Duodenal mucosa (tissue), 2 donors: ENCODE measurements at regions not wholly inside any gene's neighbourhood (a gene's known extent, or its start where the extent isn't known, plus 50 kb on each side); places are given as distances from the start of the nearest gene placed in this dataset.

Source experiments
- H3K27ac ChIP-seq: one replicate; pipeline ENCODE4 v1.7.0; 2013; ENCODE audit warnings: low read depth, low read length
- H3K27me3 ChIP-seq, 2 donors: one replicate each; pipeline ENCODE4 v1.7.0; 2013; ENCODE audit warnings: low read length in 2 of 2, control low read depth in 1 of 2; ENCODE audit not compliant: insufficient read depth in 2 of 2, control insufficient read depth in 1 of 2
- H3K36me3 ChIP-seq, 2 donors: one replicate each; pipeline ENCODE4 v1.7.0; 2013; ENCODE audit warnings: low read length in 2 of 2, control low read depth in 1 of 2; ENCODE audit not compliant: insufficient read depth in 2 of 2, control insufficient read depth in 1 of 2
- H3K4me1 ChIP-seq, 2 donors: one replicate each; pipeline ENCODE4 v1.7.0; 2013; ENCODE audit warnings: low read length in 2 of 2, control low read depth in 1 of 2; ENCODE audit not compliant: insufficient read depth in 2 of 2, control insufficient read depth in 1 of 2
- H3K4me3 ChIP-seq, 2 donors: one replicate each; pipeline ENCODE4 v1.7.0; 2013; ENCODE audit warnings: low read length in 2 of 2, low read depth in 1 of 2
- H3K9ac ChIP-seq, 2 donors: one replicate each; pipeline ENCODE4 v1.7.0; 2013; ENCODE audit warnings: low read length in 2 of 2, low read depth in 1 of 2
- H3K9me3 ChIP-seq, 2 donors: one replicate each; pipeline ENCODE4 v1.7.0; 2013; ENCODE audit warnings: low read length in 2 of 2, control low read depth in 1 of 2; ENCODE audit not compliant: control insufficient read depth in 1 of 2

DNA sequence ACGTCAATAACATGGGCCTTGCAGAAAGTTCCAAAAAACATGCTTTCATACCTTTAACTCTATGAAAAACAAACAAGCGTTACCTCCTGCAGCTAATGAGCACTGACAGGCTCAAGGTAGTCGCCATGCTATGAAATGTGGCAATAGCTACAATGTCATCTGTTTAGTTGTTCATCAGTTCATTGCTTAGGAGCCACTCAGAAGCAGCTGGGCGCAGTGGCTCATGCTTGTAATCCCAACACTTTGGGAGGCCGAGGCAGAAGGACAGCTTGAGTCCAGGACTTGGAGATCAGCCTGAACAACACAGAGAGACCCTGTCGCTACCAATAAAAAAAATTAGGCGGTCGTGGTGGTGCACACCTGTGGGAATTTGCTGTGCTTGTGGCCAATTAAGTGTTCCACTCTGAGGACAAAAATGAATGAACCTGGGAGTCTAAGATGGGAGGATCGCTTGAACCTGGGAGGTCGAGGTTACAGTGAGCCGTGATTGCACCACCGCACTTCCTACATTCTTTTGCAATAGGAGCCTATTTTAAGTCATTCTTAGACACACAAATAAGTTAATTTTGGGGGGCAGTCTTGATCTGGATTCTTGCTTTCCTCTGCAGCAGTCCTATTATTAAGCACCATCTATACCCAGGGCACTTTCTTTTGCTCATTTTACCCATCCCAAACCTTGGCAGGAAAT is 276.2 kb upstream of the KLF14 start:
- H3K36me3 ChIP-seq, result no peaks in the 10 kb centered on the region
- H3K27ac ChIP-seq, result no peak overlapping the region
- no peaks in the 10 kb centered on the region for H3K9me3 ChIP-seq
- no peak overlapping the region for H3K9ac ChIP-seq
- no peak overlapping the region for H3K4me3 ChIP-seq
- H3K27me3 ChIP-seq, result no peaks in the 10 kb centered on the region
- H3K4me1 ChIP-seq, result peaks cover 38 to 44% of the 10 kb centered on the region in 2 donors

DNA sequence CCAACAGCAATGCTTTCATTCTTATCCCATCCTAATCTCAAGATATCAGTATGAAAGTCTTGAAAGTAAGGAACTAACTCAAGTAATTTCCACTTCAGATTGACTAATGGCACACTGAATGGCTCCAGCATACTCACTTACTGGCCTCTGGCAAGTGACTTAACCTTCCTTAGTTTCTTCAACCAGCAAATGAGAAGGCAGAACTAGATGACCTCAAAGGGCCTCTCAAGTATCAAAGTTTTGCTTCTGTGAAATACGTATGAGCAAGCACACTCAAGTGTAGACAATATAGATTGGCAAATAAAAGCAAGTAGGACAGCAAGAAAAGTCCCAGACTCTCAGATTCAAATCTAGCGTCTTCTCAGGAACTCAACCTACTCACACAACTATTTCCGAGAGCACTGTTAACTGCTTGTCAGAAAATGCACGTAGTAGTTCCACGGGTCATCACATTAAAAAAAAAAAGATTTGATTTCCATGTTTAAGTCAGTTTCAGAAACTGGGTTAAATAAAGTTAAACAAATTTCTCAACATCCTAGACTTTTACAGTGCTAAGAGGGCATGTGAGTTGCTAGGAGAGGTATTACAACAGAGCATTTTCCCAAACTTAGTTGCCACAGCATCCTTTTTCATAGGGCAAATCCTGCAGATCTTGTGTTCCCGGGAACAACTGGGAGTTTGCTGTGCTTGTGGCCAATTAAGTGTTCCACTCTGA is 276.9 kb upstream of the KLF14 start:
- no peaks in the 10 kb centered on the region for H3K36me3 ChIP-seq
- H3K27ac ChIP-seq, result no peak overlapping the region
- H3K9me3 ChIP-seq, result no peaks in the 10 kb centered on the region
- no peak overlapping the region for H3K9ac ChIP-seq
- H3K4me3 ChIP-seq, result no peak overlapping the region
- H3K27me3 ChIP-seq, result no peaks in the 10 kb centered on the region
- H3K4me1 ChIP-seq, result peaks cover 38 to 44% of the 10 kb centered on the region in 2 donors

DNA sequence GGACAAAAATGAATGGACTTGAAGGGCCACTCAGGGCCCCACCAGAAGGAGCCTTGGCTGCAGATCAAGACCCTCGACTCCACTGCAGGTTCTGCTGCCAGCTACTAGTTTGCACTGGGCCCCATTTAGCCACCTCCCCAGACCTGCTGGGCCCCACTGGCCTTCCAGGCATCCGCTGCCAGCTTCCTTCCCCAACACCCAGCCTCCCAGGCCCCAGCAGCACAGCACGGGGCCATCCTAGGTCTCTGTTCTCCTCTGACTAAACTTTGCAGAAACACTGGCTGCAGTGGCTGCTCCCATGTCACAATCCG is 277.4 kb upstream of the KLF14 start:
- peaks cover 36 to 44% of the 10 kb centered on the region in 2 donors for H3K4me1 ChIP-seq
- H3K36me3 ChIP-seq, result no peaks in the 10 kb centered on the region
- H3K4me3 ChIP-seq, result no peak overlapping the region
- no peak overlapping the region for H3K27ac ChIP-seq
- H3K9me3 ChIP-seq, result no peaks in the 10 kb centered on the region
- no peaks in the 10 kb centered on the region for H3K27me3 ChIP-seq
- H3K9ac ChIP-seq, result no peak overlapping the region

DNA sequence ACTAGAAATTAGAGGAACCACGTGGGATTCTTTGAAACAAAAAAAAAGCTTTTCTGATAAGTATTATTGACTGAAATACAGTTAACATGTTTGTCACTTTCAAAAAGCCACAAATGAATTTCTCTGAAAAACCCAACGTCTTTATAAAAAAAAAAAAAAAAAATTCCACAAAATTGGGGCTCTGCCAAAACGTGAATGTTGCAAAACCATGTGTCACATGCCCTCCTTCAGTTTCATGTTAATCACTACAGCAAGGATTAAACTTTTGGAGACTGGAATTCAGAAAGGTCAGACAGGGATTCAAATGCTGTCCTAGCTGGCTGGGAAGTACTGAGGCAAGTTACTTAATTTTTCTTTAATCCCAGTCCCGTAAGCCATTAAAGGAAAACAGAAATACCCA is 278.0 kb upstream of the KLF14 start:
- Histone ChIP-seq H3K4me1 (peaks cover 35 to 43% of the 10 kb centered on the region in 2 donors), H3K9me3 (no peaks in the 10 kb centered on the region), H3K9ac (no peak overlapping the region), H3K36me3 (no peaks in the 10 kb centered on the region), H3K27me3 (no peaks in the 10 kb centered on the region), H3K4me3 (no peak overlapping the region), H3K27ac (peak overlapping the region; percentile 23)

DNA sequence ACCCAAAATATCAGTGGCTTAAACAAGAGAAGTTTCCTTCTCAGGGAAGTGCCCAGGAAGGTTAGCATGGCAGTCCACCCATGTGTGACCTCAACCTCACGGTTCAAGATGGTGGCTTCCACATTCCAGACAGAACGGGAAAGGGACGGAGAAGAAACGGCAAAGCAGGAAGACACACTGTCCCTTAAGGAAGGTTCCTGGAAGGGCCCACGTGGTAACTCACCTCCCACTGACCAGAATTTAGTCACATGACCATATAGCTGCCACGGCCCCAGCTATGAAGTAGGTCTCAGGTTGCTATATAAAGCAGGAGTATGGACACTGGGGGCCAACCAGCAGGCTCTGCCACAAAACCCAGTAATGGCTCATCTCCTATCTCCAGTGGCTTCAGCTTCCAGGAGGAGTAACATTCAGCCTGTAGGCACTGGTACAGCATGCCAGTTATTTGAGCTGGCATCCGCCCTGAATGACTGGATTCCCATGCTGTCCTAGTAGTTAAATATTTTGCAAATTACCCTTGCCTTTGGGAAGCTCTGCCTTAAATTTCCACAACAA is 278.5 kb upstream of the KLF14 start:
- H3K27ac ChIP-seq, result peak overlapping the region; percentile 23
- no peaks in the 10 kb centered on the region for H3K9me3 ChIP-seq
- no peaks in the 10 kb centered on the region for H3K27me3 ChIP-seq
- H3K4me1 ChIP-seq, result peaks cover 30 to 37% of the 10 kb centered on the region in 2 donors
- H3K9ac ChIP-seq, result no peak overlapping the region
- H3K36me3 ChIP-seq, result no peaks in the 10 kb centered on the region
- H3K4me3 ChIP-seq, result no peak overlapping the region

DNA sequence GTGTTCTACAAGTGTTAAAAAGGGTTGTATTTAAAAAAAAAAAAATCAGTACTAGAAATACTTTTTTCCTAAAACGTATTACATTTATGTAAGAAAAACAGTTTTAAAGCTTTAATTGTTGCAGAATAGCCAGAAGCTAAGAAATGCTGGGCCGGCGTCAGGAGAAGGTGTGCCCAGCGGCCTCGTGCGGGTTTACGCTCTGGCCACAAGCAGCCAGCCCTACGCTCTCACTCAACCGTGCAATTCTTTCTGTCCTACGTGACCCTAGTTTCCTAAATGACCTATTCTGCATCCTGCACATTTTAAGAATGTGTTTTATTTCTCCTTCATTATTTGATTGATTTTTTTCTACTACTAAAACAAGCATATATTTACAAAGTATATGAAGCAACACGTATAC is 279.7 kb upstream of the KLF14 start:
- no peak overlapping the region for H3K27ac ChIP-seq
- H3K9ac ChIP-seq, result no peak overlapping the region

DNA sequence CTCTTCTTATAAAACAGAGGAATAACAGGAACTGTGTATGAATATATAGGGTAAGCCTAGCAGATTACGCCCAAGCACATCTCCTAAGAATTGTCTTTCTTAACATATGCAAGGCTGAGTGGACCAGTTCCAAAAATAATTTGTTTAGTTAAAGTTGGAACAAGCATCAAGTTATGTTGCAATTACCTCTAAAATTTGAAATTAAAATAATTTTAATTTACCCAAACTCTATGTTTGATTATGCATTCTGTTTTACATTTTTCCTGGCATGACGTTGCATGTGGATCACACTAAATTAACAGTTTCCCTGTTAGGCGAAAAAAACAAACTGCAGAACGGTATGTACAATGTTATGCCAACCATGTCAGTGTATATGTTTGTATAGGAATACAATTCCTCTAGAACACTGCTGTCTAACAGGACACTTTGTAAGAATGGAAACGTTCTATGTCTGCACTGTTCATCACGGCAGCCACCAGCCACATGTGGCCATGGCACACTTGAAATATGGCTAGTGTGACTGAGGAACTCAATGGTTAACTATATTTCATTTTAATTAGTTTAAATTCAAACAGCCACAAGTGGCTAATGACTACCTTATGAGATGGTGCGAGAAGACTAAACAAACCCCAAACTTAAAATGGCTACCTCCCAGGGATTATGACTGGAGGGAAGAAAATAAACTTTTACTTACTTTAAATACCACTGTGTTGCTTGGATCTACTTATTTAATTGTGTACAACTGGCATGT is 281.1 kb upstream of the KLF14 start:
- Histone ChIP-seq H3K27me3 (no peaks in the 10 kb centered on the region), H3K4me3 (no peak overlapping the region), H3K4me1 (peaks cover 25 to 26% of the 10 kb centered on the region in 2 donors), H3K27ac (no peak overlapping the region), H3K36me3 (no peaks in the 10 kb centered on the region), H3K9ac (no peak overlapping the region), H3K9me3 (no peaks in the 10 kb centered on the region)

More for the DNA sequence above, 279.7 kb upstream of the KLF14 start:
- Histone ChIP-seq H3K27me3 (no peaks in the 10 kb centered on the region), H3K36me3 (no peaks in the 10 kb centered on the region), H3K4me3 (no peak overlapping the region), H3K9me3 (no peaks in the 10 kb centered on the region), H3K4me1 (peaks cover 25 to 31% of the 10 kb centered on the region in 2 donors)

DNA sequence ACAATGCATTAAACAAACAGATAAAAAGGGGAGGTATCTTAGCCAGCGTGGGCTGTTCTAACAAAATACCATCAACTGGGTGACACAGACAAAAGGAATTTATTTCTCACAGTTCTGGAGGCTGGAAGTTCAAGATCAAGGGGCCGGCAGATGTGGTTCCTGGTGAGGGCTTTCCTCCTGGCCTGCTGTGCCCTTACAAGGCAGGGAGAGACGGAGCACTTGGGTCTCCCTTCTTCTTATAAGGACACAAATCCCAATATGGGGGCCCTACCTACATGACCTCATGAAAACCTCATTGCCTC is 281.6 kb upstream of the KLF14 start:
- H3K4me3 ChIP-seq, result no peak overlapping the region
- no peaks in the 10 kb centered on the region for H3K36me3 ChIP-seq
- no peak overlapping the region for H3K27ac ChIP-seq
- peaks cover 21 to 23% of the 10 kb centered on the region in 2 donors for H3K4me1 ChIP-seq
- H3K9ac ChIP-seq, result no peak overlapping the region
- H3K9me3 ChIP-seq, result no peaks in the 10 kb centered on the region
- H3K27me3 ChIP-seq, result no peaks in the 10 kb centered on the region

DNA sequence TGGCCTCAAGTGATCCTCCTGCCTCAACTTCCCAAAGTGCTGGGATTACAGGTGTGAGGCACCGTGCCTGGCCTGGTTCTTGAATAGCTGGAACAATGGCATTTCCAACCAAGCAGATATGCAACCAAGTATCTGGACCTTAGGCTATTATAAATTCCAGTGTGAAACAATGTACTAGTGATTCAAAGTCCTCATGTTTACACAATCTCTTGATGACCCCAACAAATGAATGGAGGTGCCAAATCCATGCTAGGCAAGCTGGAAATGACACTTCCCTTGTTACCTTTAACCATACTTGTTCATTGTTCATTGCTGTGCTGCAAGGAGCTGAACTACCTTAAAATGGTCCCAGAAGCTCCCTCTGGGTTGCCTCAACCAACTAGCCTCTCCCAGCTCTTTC is 282.2 kb upstream of the KLF14 start:
- Histone ChIP-seq H3K9me3 (no peaks in the 10 kb centered on the region), H3K27me3 (no peaks in the 10 kb centered on the region), H3K36me3 (no peaks in the 10 kb centered on the region), H3K9ac (no peak overlapping the region), H3K4me3 (no peak overlapping the region), H3K4me1 (peaks cover 17 to 19% of the 10 kb centered on the region in 2 donors), H3K27ac (no peak overlapping the region)

DNA sequence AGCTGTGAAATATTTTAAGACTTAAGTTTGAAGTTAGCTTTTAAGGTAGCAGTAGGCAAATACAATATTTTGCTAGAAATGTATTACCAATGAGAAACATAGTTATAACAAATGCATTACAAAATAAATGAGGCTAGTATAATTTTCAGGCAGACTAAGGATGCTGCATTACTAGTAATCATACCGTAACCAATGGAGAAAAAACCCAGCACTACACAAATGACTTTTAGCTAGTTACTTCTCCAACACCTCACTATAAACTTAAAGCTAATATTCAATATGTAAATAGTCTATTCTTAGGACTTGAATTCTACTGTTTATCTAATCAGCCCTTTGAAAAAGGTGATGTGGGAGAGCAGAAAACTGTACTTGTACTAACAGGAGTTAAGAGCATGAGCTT is 285.3 kb upstream of the KLF14 start:
- peaks cover 0 to 3% of the 10 kb centered on the region in 2 donors for H3K36me3 ChIP-seq
- no peak overlapping the region for H3K9ac ChIP-seq
- H3K4me1 ChIP-seq, result peaks cover 0 to 15% of the 10 kb centered on the region in 2 donors
- H3K27me3 ChIP-seq, result no peaks in the 10 kb centered on the region
- no peaks in the 10 kb centered on the region for H3K9me3 ChIP-seq
- no peak overlapping the region for H3K27ac ChIP-seq
- H3K4me3 ChIP-seq, result no peak overlapping the region
